ENCODE measurements at regions not wholly inside any gene's neighbourhood (a gene's known extent, or its start where the extent isn't known, plus 50 kb on each side); places are given as distances from the start of the nearest gene placed in this dataset.

- TF ChIP-seq POLR2AphosphoS5 (IDR thresholded peaks at IDR 0.05) (no peak), CTCF (IDR thresholded peaks at IDR 0.05) (no peak)
Observed at GRCh38 chr16:51761001-51761400, 609.9 kb upstream of the SALL1 start.

All from transverse colon (tissue), 4 donors.